ENCODE measurements at regions not wholly inside any gene's neighbourhood (a gene's known extent, or its start where the extent isn't known, plus 50 kb on each side); places are given as distances from the start of the nearest gene placed in this dataset.

GRCh38 chr7:85261336-85261735 lies 74.5 kb upstream of the SEMA3D start:
- TF ChIP-seq, protein P1, sequence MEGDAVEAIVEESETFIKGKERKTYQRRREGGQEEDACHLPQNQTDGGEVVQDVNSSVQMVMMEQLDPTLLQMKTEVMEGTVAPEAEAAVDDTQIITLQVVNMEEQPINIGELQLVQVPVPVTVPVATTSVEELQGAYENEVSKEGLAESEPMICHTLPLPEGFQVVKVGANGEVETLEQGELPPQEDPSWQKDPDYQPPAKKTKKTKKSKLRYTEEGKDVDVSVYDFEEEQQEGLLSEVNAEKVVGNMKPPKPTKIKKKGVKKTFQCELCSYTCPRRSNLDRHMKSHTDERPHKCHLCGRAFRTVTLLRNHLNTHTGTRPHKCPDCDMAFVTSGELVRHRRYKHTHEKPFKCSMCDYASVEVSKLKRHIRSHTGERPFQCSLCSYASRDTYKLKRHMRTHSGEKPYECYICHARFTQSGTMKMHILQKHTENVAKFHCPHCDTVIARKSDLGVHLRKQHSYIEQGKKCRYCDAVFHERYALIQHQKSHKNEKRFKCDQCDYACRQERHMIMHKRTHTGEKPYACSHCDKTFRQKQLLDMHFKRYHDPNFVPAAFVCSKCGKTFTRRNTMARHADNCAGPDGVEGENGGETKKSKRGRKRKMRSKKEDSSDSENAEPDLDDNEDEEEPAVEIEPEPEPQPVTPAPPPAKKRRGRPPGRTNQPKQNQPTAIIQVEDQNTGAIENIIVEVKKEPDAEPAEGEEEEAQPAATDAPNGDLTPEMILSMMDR (IDR thresholded peaks at IDR 0.05; ENCODE audit: low read depth, low read length, missing input control), result no peak
- no peak for TF ChIP-seq SP1 (IDR thresholded peaks at IDR 0.05)
- TF ChIP-seq, protein P2, sequence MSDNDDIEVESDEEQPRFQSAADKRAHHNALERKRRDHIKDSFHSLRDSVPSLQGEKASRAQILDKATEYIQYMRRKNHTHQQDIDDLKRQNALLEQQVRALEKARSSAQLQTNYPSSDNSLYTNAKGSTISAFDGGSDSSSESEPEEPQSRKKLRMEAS (IDR thresholded peaks at IDR 0.05), result no peak
- no peak for TF ChIP-seq JUND (IDR thresholded peaks at IDR 0.05)
- TF ChIP-seq GABPA (IDR thresholded peaks at IDR 0.05 in 1 of 2, conservative IDR thresholded peaks at IDR 0.05 in 1 of 2), result no peak
- no peak for TF ChIP-seq RAD21 (IDR thresholded peaks at IDR 0.05)
- no peak for TF ChIP-seq EGR1 (IDR thresholded peaks at IDR 0.05; ENCODE audit: low read depth in 2 of 2)
- TF ChIP-seq, protein P3, sequence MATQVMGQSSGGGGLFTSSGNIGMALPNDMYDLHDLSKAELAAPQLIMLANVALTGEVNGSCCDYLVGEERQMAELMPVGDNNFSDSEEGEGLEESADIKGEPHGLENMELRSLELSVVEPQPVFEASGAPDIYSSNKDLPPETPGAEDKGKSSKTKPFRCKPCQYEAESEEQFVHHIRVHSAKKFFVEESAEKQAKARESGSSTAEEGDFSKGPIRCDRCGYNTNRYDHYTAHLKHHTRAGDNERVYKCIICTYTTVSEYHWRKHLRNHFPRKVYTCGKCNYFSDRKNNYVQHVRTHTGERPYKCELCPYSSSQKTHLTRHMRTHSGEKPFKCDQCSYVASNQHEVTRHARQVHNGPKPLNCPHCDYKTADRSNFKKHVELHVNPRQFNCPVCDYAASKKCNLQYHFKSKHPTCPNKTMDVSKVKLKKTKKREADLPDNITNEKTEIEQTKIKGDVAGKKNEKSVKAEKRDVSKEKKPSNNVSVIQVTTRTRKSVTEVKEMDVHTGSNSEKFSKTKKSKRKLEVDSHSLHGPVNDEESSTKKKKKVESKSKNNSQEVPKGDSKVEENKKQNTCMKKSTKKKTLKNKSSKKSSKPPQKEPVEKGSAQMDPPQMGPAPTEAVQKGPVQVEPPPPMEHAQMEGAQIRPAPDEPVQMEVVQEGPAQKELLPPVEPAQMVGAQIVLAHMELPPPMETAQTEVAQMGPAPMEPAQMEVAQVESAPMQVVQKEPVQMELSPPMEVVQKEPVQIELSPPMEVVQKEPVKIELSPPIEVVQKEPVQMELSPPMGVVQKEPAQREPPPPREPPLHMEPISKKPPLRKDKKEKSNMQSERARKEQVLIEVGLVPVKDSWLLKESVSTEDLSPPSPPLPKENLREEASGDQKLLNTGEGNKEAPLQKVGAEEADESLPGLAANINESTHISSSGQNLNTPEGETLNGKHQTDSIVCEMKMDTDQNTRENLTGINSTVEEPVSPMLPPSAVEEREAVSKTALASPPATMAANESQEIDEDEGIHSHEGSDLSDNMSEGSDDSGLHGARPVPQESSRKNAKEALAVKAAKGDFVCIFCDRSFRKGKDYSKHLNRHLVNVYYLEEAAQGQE (IDR thresholded peaks at IDR 0.05), result no peak
- no peak for TF ChIP-seq YY1 (IDR thresholded peaks at IDR 0.05)
- no peak for TF ChIP-seq FOXA1 (IDR thresholded peaks at IDR 0.05)
- TF ChIP-seq ZBTB33 (IDR thresholded peaks at IDR 0.05), result no peak
- no peak for TF ChIP-seq TAF1 (conservative IDR thresholded peaks at IDR 0.05)
- TF ChIP-seq RXRA (IDR thresholded peaks at IDR 0.05), result no peak
- TF ChIP-seq HNF4A (conservative IDR thresholded peaks at IDR 0.05), result no peak

All from liver (tissue), 3 donors.